Activated CD8-positive, alpha-beta memory T cell treated with anti-CD3 and anti-CD28 coated beads for 24 hours (primary cell): ENCODE measurements at regions not wholly inside any gene's neighbourhood (a gene's known extent, or its start where the extent isn't known, plus 50 kb on each side); places are given as distances from the start of the nearest gene placed in this dataset.

Experiments used
- DNase-seq: peaks from one replicate; pipeline ENCODE4 v3.0.0-alpha.2; 2020

DNA sequence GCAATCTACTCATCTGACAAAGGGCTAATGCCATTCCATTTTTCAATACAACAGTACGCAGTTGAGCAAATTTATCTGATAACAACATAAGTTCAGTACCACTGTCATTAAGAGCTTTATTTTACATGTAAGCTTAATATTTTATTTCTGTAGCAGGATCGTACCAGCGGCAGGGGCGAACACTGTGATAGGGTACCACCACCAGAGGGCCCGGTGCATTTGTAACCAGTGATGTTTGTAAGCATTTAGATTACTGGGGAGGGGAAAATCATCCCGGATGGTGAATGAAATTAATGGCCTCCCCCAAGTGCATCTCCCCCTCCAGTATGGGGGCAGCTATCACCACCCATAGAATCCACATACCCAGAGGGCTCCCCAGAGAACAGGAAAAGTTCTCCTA is 179.0 kb downstream of the ADGRA3 start:
- DNase-seq = no peak

DNA sequence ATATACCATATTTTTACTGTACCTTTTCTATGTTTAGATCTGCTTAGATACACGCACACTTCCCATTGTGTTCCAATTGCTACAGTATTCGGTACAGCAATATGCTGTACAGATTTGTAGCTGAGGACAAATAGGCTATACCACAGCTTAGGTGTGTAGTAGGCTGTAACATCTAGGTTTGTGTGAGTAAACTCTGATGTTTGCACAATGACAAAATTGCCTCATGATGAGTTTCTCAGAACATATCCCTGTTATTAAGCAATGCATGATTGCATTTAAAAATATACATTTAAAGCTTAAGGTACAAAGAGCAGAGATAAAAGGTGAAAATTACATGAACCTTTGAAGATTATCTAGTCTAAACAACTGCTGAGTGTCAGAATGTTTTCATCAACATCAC is 181.7 kb downstream of the ADGRA3 start:
- no peak for DNase-seq

DNA sequence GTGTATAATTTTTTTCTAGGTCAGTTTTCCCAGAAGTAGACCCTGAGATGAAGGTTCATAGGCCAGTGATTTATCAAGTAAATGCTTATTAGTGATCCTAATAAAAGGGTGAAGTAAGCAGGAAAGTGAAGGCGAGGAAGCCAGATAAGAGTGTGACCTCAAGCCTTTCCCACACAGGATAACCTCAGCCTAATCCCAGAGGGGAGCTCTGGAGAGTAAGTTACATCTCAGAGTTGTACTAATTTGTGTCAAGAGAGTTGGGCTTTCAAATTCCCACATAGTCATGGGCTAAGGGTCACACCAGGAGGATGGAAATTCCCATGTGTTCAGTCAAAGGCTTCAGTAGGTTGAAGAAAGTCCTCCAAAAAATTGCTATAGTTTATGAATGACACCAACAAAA is 191.4 kb downstream of the ADGRA3 start:
- DNase-seq = no peak

DNA sequence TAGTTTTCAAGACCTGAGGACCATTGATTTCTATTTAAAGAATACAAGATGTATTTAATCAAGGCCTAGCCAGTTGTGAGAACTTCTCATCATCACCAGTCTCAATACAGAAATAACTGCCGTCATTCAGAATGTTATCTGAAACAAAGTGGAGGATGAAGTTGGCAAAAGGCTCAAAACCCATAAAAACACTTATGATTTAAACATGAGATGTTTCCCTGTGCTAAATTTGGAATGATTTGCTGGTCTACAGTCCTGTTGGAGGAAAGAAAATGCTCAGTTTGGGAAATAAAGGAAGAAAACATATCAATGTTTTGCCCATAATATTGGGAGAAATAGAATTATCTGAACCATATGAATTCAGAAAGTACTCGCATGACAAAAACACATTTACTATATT is 192.2 kb downstream of the ADGRA3 start:
- no peak for DNase-seq

DNA sequence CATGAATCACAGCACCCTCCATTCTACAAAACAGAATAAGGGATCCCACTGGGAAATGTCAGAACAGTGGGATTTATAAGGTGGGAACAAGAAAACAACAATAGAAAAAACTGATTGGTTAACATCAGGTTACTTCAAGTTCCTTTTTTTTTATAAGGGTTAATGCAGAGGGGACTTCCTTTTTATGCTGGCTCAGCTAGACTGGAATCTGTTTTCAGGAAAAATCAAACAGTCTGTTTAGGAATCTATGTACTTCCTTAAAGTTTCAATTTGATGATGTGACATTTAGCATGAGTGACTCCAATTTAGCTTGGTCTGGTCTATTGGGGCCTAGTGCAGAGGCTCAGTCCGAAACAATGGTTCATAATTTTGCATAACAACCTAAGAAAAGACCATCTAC is 192.9 kb downstream of the ADGRA3 start:
- no peak for DNase-seq

DNA sequence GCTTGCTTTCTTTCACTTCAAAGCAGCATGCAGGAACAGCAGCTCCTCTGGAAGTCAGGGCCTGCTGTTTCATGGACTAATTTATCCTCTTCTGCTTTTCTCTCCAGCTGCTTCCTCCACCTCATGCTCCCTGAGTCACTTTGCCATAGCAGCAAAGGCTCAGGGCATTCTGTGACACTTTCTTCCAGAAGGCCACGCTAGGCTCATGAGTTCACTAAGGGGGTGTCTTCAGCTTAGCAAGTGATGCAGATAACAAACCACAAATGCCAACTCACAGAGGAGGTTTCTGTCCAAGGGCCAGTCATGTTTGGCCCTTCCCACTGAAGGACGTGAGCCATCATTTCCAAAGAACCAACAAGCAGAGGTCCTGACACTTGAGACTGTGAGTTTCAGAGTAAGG is 200.2 kb downstream of the ADGRA3 start:
- no peak for DNase-seq

DNA sequence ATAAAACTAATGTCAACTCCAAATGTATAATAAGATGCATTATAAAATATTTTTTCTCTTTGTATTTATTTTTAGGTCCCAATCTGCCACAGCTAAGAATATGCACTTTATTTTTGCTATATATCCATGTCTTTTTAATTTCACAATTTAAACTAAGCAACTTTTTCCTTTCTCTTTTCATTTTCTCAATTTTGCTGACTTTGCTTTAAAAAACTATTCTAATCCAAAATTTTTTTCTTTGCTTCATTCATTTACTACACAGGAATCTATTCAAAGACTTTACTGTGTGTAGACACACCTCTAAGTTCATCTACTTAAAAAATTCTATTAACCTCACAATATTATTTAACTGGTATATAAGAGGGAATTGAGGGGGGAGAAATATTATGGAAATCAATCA is 201.9 kb downstream of the ADGRA3 start:
- DNase-seq = no peak

DNA sequence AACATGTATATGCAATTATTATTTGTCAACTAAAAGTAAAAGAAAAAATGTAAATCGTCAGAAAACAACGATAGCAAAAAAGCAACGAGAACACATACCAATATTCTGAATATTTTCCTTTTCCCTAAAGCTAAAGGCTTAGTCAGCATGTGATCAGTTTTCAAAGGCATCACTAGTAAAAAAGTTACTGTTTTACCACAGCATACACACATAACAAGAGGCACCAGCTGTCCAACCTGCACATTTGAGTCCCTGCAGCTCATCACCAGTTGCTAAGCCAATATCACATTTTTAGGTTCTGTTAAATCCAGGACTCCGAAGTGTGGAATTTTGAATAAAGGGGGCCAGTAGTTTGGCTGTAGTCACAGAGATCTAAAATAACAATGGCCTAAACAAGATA is 203.8 kb downstream of the ADGRA3 start:
- DNase-seq = no peak

DNA sequence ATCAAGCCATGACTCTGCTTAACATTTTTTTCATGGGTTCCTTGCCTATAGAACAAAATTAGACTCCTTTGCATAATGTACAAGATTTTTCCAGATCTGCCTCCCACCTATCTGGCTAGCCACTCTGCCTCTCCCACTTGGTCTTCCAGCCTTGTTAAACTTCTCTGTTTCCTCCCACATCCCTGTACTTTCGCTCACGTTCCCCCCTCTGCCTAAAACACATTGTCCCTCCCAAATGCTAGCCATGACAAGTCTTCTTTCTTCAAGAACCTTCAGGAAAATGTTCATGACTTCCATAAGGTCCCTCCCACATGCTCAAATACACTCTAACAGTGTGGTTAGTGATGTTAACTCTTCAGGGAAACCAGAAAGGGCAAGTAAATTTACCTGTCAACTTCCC is 214.6 kb downstream of the ADGRA3 start:
- no peak for DNase-seq

DNA sequence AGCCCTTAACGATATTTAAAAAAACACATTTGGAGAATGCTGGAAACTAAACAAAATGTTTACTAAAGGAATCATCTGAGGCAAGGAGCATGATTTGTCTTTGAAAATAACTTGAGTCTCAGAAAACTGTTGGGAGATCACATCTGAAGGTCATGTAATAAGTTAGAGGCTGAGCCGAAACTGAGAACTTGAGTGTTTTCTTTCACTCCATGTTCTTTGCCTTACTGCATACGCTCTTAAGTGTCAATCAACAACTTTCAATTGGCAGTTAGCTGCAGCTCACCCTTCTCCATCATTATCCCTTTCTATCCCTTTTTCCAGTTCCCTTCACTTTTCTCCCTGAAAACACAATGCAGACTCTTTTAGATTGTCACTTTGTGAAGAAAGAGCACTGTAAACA is 216.2 kb downstream of the ADGRA3 start:
- no peak for DNase-seq

DNA sequence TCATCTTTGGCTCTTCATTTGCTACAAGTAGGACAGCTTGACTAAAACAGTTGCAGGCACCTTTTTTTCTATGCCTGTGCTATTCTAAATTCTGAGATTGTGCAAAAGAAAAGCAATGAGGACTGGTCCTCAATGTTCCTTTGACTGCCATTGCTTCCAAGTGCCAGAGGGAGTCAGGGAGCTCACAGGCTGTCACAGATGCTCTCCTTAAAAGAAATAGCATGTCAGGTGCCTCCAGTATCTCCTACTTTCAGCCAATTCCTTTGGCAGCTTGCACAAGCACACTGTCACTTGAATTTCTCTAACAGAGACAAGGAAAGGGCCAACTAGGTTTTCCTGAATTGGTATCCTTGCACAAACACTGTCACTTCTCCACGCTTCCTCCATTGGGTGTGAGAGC is 228.2 kb downstream of the ADGRA3 start:
- no peak for DNase-seq

DNA sequence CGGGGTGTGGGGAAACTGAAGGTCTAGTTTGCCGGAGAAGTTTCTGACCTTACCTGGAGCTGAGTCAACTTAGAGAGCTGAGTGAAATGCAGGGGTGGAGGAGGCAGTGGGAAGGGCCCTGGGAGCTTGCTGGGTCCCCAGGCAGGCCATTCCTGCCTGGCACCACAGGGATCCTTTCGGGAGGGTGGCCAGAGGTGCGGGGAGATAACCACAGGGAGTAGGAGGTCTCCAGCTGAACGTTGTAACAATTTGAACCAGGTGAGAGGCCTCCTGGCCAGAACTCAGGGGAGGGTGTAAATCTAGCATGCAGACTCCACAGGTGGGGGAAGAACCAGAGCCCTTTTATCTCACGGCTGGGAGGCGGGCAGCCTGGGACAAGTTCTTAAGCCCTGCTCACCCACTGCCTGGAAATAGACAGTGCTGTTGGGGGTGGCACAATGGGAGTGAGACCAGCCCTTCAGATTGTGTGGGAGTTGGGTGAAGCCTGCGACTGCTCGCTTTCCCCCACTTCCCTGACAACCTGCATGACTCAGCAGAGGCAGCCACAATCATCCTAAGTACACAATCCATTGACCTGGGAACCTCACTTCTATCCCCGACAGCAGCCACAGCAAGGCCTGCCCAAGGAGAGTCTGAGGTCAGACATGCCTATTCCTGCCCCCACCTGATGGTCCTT is 247.4 kb downstream of the ADGRA3 start:
- no peak for DNase-seq

DNA sequence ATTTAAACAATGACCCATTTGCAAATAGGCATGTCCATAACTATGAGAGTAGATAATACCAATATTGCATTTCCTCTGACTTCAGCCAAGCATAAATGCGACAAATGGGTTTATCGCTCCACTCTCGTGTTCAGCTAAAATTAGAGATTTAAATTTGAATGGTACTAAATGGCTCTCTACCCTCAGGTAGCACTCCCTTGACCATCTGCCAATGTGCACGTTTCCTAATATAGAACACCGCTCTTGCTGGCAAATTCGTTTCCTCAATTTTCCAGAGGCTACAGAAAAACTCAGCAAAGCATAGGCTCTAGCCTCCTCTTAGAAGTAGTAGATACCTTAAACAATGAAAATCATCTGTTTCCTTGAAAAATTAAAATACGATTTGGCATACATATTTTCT is 251.6 kb downstream of the ADGRA3 start:
- no peak for DNase-seq

DNA sequence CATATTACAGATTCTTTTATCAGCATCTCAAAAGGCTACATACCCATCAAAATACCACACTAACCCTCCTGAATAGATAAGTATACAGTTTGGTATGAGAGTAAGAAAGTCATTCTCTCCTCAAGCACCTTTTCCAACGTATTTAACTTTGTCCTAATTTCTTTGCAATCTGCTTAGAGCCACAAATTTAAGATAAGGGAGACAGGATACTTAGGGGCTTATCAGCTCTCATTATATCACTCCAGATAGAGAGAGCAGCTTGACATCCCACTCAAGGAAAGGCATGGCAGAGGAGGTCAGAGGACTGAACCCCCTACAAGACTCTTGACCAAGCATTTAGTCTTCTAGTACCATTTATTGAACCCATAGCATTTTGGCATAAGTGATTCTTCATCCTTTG is 262.4 kb downstream of the ADGRA3 start:
- DNase-seq = no peak

DNA sequence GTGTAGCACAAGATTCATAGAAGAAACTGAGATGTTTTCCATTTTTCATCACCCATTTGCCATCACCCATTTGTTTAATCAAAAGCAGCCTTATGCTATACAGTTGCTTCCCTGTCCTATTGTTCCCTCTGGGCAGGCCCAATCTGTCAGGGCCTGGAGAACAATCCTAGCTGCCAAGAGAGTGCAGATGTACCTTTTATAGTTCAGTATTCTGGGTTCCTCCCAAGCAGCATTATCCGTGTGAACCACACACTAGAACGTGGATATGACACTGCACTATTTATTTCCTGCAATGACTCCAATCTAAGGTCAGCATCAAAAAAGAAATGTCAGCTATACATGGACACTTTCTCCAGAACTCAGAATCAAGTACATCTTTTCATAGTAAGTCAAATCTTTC is 269.0 kb downstream of the ADGRA3 start:
- DNase-seq = no peak

DNA sequence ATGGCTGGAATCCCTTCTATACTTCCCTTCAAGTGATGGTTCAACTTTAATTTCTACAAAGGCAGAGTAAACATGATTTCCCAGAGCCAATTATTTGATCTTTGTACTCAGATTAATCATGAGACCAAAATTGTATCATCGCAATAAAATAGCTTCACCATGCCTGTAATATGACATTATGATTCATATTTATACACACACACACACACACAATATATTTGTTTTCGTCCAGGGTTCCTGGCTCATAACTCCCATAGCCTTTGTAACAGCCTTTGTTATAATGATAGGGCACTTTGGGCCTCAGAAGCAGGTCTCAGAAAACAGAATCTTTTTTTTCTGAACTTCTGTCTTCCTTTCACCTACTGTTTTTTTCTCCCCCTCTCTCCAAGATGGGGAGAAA is 270.6 kb downstream of the ADGRA3 start:
- no peak for DNase-seq

DNA sequence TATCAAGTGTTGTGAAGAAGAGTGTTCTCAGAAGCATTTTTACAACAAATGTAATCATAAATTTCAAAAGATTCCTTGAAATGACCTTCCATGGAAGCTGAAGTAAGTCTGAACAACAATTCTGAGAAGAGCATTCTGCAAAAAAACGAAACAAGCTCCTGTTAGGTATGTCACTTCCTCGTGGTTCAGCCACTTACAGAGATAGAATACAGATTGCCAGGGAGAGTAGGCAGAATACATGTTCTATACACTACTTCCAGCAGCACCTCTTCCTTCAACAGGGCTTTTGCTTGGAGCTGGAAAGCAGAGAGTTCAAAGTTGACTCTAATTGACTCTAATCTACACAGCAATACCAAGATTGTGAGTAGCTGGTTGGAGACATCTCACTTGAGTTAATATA is 274.5 kb downstream of the ADGRA3 start:
- DNase-seq = no peak

DNA sequence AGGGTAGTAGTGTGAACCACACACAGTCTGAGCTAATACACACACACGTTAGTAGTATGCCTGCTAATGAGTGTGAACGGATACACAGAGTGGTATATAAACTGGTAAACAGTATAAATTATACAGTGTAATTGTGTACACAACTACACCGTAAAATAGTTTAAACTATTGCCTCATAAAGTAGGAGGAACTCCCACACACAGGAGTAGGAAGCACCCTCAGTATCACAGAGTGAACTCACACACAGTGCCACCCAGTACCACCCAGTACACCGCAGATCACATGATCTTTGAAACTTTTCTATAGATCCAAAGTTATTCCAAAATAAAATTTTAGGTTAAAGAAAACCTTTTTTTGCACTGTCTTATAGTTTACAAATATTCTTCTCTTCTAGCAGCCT is 275.1 kb downstream of the ADGRA3 start:
- DNase-seq = no peak

DNA sequence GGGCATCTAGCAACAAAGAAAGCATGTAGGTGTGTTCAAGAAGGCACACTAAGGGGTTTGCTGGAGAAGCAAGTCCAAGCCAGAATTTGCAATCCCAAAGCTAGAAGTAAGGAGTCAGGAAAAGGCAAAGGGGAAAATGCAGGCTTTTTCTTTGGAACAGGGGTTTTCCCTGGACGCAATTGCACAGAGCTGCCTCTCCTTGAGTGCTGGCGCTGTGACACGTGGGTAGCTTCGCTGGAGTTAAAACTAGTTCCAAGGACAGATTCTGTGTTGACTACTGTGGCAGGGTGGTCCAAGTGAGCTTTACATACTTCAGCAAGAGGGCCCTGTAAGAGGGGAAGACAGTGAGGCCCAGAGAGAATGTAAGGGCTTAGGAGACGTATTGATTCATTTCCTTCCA is 277.1 kb downstream of the ADGRA3 start:
- no peak for DNase-seq

DNA sequence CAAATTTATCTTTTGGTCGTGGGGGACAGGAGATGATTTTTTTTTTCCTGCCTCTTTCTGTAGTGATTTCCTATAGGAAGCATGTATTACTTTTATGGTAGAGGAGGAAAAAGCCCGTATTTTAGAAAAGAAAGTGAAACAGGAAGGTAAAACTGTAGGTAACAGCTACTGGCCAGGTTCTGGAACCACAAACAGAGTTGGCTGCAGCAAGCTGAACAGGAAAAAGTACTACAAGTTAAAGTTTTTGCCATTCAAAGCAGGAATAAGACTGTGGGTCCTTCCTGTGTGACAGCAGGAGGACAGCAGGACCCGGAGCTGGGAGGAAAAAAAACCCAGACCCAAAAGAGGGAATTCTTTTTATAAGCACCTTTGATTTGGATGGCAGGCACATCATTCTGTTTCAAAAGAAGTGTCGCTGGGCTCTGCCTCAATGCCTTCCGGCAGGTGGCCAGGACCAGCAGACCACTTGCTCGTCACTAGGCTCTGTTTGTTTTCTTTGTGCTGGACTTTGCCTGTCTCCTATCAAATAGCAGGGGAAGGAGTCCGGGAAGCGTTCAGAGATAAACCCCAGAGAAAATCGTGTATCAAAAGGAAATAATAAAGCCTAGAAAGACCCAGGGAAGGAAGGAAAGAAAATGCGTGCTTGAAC is 277.9 kb downstream of the ADGRA3 start:
- no peak for DNase-seq

DNA sequence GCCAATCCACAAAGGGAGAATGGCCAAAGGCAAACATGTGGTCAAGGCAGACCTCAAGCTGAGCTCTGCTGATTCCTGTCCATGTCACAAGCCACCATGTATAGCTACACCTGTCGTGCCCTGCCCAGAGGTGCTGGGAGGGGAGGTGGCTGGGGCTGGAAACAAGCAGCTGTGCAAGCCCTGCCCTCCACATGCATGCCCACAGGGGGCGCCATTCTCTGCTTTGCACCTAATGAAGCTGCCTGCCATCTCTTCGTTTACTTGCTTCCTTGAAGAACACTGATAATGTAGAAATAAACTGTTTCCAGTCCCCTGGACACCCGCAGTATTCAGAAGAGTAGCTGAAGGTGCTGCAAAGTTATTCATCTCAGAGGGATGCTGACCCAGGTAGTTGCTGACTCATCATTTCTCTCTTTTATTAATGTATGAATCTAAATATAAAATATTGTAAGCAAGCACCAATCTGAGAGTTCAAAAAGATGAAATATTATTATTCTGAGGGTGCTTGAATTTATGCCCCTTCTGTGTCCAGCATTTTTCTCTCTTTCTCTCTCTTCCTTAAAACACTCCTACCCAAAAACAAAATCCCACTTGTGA is 278.6 kb downstream of the ADGRA3 start:
- peak; percentile 70 for DNase-seq

DNA sequence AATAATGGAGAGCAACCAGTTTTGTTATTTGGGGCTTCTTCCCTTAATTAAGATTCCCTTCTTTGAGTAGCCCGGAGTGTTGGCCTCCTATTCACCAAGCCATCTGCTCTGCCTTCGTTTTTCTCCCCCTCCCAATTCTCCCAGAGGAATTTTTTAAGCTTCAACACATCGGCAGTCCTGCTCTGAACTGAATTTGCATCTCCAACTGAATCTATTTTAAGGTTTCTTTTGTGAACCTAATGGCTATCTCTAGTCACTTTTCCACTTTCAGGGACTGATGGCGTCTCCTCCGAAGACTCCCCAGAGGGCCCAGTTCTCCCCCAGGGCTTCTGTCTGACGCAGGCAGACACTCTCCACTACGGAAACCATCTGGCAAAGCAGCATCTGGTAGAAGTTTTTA is 280.2 kb downstream of the ADGRA3 start:
- DNase-seq = no peak

DNA sequence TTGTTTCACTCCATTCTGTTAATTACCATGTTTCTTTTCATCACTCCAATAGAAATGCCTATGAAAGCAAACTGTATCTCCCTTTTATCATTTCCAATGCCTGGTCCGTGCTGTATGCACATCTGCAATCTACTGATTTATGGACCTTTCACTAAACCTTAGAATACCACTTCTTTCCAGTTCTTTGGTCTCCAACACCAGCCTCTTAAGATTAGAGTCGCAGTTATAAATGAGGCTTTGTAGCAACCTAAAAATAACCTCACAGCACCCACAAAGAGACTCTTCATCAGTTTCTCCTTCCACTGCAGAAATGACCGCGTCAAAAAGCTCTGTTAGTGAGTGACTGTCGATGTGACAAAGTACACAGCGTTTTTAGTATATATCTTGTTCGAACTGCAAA is 282.6 kb downstream of the ADGRA3 start:
- no peak for DNase-seq

DNA sequence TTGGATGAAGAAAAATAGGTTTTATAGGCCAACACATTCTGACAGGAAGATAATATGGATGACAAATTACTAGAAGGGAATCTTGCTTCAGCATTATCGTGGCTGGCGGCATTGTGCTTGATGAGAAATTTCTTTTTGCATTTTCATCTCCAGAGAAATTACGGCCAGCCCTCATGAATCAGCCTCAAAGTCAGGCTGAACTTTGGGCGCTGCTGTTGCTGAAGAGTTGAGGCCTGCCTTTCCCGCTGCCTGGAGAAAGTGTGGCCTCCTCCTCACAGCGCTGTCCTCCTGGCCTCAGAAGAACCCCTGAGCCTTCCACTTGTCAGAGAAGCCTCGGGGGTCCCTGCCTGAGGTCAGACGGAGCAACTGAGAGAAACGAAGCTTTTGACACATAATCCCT is 272.4 kb upstream of the KCNIP4 start:
- no peak for DNase-seq

DNA sequence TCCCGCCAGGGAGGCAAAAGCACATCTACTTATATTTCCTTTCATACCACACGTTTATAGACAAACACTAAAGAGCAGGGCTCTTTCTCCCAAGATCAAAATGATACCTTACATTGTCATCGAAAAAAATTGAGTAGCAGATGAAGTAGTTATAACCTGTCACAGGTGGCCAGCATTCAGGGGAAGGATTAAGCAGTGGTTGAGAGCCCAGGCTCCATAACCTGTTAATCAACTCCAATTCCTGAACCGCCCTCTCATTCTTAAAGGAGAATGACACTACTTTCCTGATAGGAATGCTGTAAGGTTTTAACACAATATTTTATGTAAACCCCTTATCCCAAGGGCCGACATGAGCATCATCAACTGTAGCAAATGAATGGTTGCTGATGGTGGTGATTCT is 268.9 kb upstream of the KCNIP4 start:
- DNase-seq = no peak
